Fibroblast of the aortic adventitia (primary cell): ENCODE measurements at regions not wholly inside any gene's neighbourhood (a gene's known extent, or its start where the extent isn't known, plus 50 kb on each side); places are given as distances from the start of the nearest gene placed in this dataset.
A peak's percentile ranks its signal among the peaks of the same experiment; 100 is the strongest.

Experiments used
- DNase-seq: peaks from one replicate; pipeline ENCODE4 v3.0.0-alpha.2; 2010; ENCODE audit warnings: low read depth
- H3K4me3 ChIP-seq: 2 replicates; pipeline ENCODE4 v1.5.1; 2011; ENCODE audit warnings: low read depth, mild to moderate bottlenecking, control low read depth, low read length, moderate library complexity
- TF ChIP-seq, protein P1 (sequence below): IDR thresholded peaks from 2 replicates; pipeline ENCODE4 v1.5.1; 2011; ENCODE audit warnings: mild to moderate bottlenecking, low read length, control low read depth, inconsistent platforms; ENCODE audit not compliant: insufficient read depth

- peak; percentile 94 for DNase-seq
- TF ChIP-seq, protein P1, sequence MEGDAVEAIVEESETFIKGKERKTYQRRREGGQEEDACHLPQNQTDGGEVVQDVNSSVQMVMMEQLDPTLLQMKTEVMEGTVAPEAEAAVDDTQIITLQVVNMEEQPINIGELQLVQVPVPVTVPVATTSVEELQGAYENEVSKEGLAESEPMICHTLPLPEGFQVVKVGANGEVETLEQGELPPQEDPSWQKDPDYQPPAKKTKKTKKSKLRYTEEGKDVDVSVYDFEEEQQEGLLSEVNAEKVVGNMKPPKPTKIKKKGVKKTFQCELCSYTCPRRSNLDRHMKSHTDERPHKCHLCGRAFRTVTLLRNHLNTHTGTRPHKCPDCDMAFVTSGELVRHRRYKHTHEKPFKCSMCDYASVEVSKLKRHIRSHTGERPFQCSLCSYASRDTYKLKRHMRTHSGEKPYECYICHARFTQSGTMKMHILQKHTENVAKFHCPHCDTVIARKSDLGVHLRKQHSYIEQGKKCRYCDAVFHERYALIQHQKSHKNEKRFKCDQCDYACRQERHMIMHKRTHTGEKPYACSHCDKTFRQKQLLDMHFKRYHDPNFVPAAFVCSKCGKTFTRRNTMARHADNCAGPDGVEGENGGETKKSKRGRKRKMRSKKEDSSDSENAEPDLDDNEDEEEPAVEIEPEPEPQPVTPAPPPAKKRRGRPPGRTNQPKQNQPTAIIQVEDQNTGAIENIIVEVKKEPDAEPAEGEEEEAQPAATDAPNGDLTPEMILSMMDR = no peak
- no peak overlapping the region for H3K4me3 ChIP-seq
These were observed 354.9 kb downstream of the BMPER start for GRCh38 chr7:34260279-34260678.

DNA sequence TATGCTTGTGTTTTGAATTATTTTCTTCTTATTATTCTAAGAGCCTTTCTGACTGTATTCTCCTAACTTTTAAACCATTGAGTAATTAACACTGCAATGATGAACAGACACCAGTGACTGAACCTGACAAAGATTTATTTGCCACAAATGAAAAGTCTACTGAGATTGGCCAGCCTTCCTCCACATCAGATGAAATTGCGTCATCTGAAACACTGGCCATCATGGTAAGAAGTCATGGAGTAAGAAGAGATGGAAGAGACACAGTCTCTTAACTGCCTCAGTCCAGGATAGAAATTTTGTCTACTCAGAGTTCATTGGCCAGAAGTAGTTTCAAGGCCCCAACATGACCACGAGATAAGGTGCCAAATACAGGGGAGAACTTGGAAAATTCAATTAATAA, 357.8 kb downstream of the BMPER start:
- TF ChIP-seq, protein P1 = no peak
- H3K4me3 ChIP-seq = no peak overlapping the region
- DNase-seq = no peak

DNA sequence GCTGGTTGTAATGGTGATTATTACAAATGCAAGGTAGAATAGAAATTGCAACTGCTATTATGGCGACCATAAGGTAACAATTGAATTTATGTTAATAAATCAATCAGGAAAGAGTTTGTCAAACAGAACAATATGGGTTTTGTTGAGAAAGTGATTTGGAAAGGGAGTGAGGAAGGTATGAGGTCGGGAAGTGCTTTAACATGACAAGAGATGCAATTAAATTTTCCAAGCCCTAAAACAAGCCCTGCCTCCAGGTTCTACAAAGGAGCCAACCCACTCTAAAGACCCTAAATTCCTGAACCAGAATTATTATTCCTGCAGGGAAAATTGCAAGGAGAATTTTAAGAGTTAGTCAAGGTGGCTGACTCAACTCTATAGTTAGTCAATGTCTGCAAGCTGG, 363.7 kb downstream of the BMPER start:
- TF ChIP-seq, protein P1 = no peak
- no peak overlapping the region for H3K4me3 ChIP-seq

DNA sequence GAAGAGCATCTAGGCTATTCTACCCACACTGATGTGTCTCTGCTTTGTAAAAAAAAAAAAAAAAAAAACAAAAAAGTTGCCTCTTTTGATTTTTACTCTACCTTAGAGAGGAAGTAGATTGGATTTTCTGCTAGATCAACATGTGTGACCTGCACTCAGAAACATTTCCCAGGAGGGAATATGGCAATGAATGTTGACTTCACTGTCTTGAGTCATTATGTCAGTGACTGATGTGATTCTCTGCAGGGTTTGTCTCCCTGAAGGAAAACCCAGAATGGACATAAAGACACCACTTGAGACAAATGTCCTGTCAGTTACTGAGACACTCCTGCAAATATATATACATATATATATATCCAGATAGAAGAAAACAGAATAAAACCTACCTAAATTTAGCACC, 370.3 kb downstream of the BMPER start:
- TF ChIP-seq, protein P1 = no peak
- no peak overlapping the region for H3K4me3 ChIP-seq
- no peak for DNase-seq

More for the DNA sequence above, 363.7 kb downstream of the BMPER start:
- DNase-seq = no peak

DNA sequence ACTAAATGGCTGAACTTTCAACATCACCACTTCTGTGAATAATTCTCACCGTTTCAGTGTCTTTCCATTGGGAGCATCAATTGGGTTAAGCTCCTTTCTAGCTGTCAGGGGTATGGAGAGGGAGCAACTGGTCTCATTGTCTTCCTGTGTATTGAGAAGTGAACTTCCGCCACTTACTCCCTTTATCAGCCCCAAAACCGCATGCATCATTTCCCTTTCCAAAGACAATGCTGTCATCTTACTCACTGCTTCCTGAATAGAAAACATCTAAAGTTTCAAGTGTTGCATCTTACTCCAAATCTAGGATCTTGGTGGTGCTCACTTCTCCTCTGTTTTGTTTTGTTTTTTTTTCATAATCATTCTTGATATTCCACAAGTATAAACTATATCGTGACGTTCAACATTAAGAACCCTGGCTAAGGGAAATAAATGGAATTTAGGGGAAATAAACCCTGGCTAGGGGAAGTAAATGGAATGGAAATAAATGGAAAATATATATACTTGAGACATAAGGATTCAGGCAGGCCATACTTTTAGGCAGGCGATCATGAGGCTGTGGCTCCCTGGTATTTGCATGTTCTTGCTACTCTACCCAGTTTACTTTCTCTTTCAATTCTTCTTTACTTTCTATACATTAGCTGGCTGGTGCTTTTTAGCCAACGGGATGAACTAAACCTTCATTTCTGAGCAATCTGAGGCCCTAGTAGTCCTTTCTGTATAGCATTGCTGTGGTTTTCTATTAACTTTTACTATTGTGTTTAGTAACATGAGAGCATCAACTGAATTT, 371.9 kb downstream of the BMPER start:
- TF ChIP-seq, protein P1 = no peak
- peak; percentile 91 for DNase-seq
- H3K4me3 ChIP-seq = no peak overlapping the region

- peak; percentile 63 for DNase-seq
- TF ChIP-seq, protein P1 = no peak
These were observed 372.5 kb downstream of the BMPER start for GRCh38 chr7:34277803-34278199.

DNA sequence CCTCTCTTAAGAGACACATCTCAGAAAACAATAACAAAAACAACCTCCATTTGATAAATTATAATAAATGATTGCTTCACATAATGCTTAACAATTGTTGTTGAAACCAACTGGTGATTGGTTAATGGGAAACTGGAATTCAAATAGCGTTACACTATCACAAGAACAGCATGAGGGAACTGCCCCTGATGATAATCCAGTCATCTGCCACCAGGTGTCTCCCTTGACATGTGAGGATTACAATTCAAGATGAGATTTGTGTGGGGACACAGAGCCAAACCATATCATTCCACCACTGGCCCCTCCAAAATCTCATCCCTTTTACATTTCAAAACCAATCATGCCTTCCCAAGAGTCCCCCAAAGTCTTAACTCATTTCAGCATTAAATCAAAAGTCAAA, 375.9 kb downstream of the BMPER start:
- no peak overlapping the region for H3K4me3 ChIP-seq
- no peak for DNase-seq
- TF ChIP-seq, protein P1 = no peak

More at GRCh38 chr7:34277803-34278199, 372.5 kb downstream of the BMPER start:
- no peak overlapping the region for H3K4me3 ChIP-seq
